HG03159 (cell line): ENCODE measurements at regions not wholly inside any gene's neighbourhood (a gene's known extent, or its start where the extent isn't known, plus 50 kb on each side); places are given as distances from the start of the nearest gene placed in this dataset.
"Not testable (repeated sequence)": the region's sequence is repeated elsewhere in the genome, so short reads cannot be mapped to it uniquely, and the experiment has no call there.

Source experiments
- ATAC-seq: cut with Tn5 transposase; IDR thresholded peaks from one replicate; pipeline ENCODE4 v1.9.1; 2021; ENCODE audit warnings: mild to moderate bottlenecking, moderate library complexity; ENCODE audit not compliant: unreplicated experiment

GRCh38 chr1:178639326-178639725 is 85.7 kb upstream of the RALGPS2 start:
- ATAC-seq = no peak

GRCh38 chr1:178642282-178642681 is 82.8 kb upstream of the RALGPS2 start:
- ATAC-seq = no peak

- ATAC-seq = no peak
Observed at GRCh38 chr1:178643349-178643748, 81.7 kb upstream of the RALGPS2 start.

GRCh38 chr1:178643831-178644230 is 81.2 kb upstream of the RALGPS2 start:
- ATAC-seq = no peak

GRCh38 chr1:178644308-178645120 is 80.5 kb upstream of the RALGPS2 start:
- ATAC-seq = no peak

- no peak for ATAC-seq
Observed at GRCh38 chr1:178645157-178645807, 79.8 kb upstream of the RALGPS2 start.

- ATAC-seq = no peak
Observed at GRCh38 chr1:178645808-178646200, 79.2 kb upstream of the RALGPS2 start.

GRCh38 chr1:178646821-178647220 is 78.2 kb upstream of the RALGPS2 start:
- no peak for ATAC-seq

- no peak for ATAC-seq
Observed at GRCh38 chr1:178648151-178648550, 76.9 kb upstream of the RALGPS2 start.

GRCh38 chr1:178649582-178650350 is 75.3 kb upstream of the RALGPS2 start:
- ATAC-seq = no peak

GRCh38 chr1:178650934-178651511 is 74.0 kb upstream of the RALGPS2 start:
- no peak for ATAC-seq

- ATAC-seq = no peak
Observed at GRCh38 chr1:178651742-178652141, 73.3 kb upstream of the RALGPS2 start.

GRCh38 chr1:178652506-178653490 is 72.2 kb upstream of the RALGPS2 start:
- no peak for ATAC-seq

- peak; percentile 69 for ATAC-seq
Observed at GRCh38 chr1:178659789-178660208, 65.2 kb upstream of the RALGPS2 start.

- no peak for ATAC-seq
Observed at GRCh38 chr1:178660461-178660860, 64.6 kb upstream of the RALGPS2 start.

GRCh38 chr1:178664278-178664677 is 60.8 kb upstream of the RALGPS2 start:
- ATAC-seq = peak; percentile 90

- ATAC-seq = no peak
Observed at GRCh38 chr1:178665579-178665978, 59.5 kb upstream of the RALGPS2 start.

- not testable (repeated sequence) for ATAC-seq
Observed at GRCh38 chr1:178666891-178667290, 58.2 kb upstream of the RALGPS2 start.

- ATAC-seq = no peak
Observed at GRCh38 chr1:178672434-178672833, 52.6 kb upstream of the RALGPS2 start.

- ATAC-seq = not testable (repeated sequence)
Observed at GRCh38 chr1:178674559-178674958, 50.5 kb upstream of the RALGPS2 start.
